DOHH2 (cell line): ENCODE measurements at regions not wholly inside any gene's neighbourhood (a gene's known extent, or its start where the extent isn't known, plus 50 kb on each side); places are given as distances from the start of the nearest gene placed in this dataset.

Experiments
- CTCF ChIP-seq: fragments of 200-600 bp; sonication (generic); IDR thresholded peaks from one replicate; pipeline ENCODE4 v1.5.1; 2014; ENCODE audit warnings: antibody characterized with exemption, mild to moderate bottlenecking, low read depth, low read length; ENCODE audit not compliant: poor library complexity, severe bottlenecking
- EZH2phosphoT487 ChIP-seq: fragments of 200-600 bp; sonication (generic); IDR thresholded peaks from 2 replicates; pipeline ENCODE4 v1.6.1; 2017; ENCODE audit warnings: borderline replicate concordance, mild to moderate bottlenecking, antibody characterized with exemption, low read length, moderate library complexity, mixed read lengths

GRCh38 chr9:135223831-135224230 lies 136.4 kb downstream of the OLFM1 start:
- TF ChIP-seq CTCF (no peak), EZH2phosphoT487 (no peak)
